Keratinocyte (primary cell): ENCODE measurements at regions not wholly inside any gene's neighbourhood (a gene's known extent, or its start where the extent isn't known, plus 50 kb on each side); places are given as distances from the start of the nearest gene placed in this dataset.

ENCODE experiments used
- CTCF ChIP-seq, 3 experiments: IDR thresholded peaks in 1 of 3; conservative IDR thresholded peaks in 1 of 3; optimal IDR thresholded peaks in 1 of 3; 2 replicates in 2 of 3; 3 replicates in 1 of 3; pipeline versions ENCODE3 to v1.5.1; 2011; ENCODE audit warnings: low read length in 3 of 3, mild to moderate bottlenecking in 3 of 3, moderate library complexity in 2 of 3, control low read depth in 1 of 3, inconsistent platforms in 1 of 3; ENCODE audit not compliant: insufficient read depth in 2 of 3; ENCODE audit errors: extremely low read depth in 1 of 3
- EZH2 ChIP-seq: IDR thresholded peaks from one replicate; pipeline ENCODE4 v1.6.1; 2012; ENCODE audit warnings: inconsistent platforms, mild to moderate bottlenecking, low read length, moderate library complexity

DNA sequence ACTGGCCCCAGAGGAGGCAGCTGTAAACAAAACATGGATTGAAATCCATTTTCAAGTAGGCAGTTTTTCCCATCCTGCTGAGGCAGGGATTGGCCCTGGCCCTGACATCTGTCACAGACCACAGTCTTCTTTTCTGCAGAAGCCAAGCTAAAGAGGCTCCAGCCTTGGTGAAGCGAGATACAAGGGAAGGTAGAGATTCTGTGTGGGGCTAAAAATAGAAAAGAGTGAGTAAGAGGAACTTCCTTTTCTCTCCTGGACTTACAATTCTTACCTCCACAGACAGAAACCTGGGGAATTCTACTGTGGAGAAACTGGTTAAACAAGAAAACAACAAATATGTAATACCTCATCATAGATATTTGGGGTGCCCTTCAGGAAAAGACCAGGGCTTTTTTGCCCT is 624.8 kb upstream of the FZD8 start:
- no peak for TF ChIP-seq CTCF (optimal IDR thresholded peaks at IDR 0.05 in 1 of 3, IDR thresholded peaks at IDR 0.05 in 1 of 3, conservative IDR thresholded peaks at IDR 0.05 in 1 of 3; ENCODE audit: extremely low read depth in 1 of 3, insufficient read depth in 2 of 3, low read length in 3 of 3)
- TF ChIP-seq EZH2 = no peak
